Bone marrow (tissue), 2 donors: ENCODE measurements at regions not wholly inside any gene's neighbourhood (a gene's known extent, or its start where the extent isn't known, plus 50 kb on each side); places are given as distances from the start of the nearest gene placed in this dataset.
"Not testable (repeated sequence)": the region's sequence is repeated elsewhere in the genome, so short reads cannot be mapped to it uniquely, and the experiment has no call there.

Source experiments
- DNase-seq, 2 donors: peaks; one replicate each; lab custom pipeline; 2025; lab: John Stamatoyannopoulos, UW

- DNase-seq, result no peak
Measured at GRCh38 chr5:123710031-123710430, 198.1 kb downstream of the CSNK1G3 start.

DNA sequence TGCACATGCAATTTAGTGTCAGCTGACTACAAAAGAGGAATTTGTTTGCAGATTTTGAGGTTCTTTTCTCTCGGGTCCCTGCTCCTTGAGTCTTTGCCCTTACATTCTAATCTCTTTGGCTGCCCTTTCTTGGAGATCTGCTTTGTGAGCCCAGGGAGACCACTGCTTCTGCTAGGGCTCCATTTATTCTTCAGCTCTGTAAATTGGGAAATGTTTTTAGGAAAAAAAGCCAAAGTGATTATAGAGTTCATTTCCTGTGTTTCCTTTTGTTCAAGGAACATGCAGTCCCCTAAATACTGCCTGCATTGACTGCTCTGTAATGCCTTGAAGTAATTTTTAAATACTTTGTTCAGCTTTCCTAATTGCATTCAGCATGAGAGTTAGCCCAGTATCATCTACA lies 197.4 kb downstream of the CSNK1G3 start:
- no peak for DNase-seq

GRCh38 chr5:123708074-123708806 lies 196.3 kb downstream of the CSNK1G3 start:
- DNase-seq, result no peak

DNA sequence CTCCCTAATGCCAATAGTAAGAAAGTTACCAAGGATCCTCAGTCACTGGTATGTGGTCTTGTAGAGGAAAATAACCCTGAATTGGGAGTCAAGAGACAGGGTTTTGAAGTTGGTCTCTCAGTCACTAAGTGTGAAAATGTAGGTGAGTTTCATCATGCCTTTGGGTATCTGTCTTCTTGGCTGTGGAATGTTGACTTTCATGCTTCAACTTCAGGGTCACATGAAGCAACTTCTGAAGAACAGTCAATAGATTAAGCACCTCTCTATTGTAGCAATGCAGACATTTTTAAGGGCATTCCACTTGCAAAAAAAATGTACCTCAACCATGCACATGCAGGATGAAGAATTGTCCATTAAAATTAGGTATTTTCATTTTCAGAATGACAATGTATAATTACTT lies 194.6 kb downstream of the CSNK1G3 start:
- DNase-seq, result no peak

- no peak for DNase-seq
Measured at GRCh38 chr5:123705741-123706140, 193.8 kb downstream of the CSNK1G3 start.

DNA sequence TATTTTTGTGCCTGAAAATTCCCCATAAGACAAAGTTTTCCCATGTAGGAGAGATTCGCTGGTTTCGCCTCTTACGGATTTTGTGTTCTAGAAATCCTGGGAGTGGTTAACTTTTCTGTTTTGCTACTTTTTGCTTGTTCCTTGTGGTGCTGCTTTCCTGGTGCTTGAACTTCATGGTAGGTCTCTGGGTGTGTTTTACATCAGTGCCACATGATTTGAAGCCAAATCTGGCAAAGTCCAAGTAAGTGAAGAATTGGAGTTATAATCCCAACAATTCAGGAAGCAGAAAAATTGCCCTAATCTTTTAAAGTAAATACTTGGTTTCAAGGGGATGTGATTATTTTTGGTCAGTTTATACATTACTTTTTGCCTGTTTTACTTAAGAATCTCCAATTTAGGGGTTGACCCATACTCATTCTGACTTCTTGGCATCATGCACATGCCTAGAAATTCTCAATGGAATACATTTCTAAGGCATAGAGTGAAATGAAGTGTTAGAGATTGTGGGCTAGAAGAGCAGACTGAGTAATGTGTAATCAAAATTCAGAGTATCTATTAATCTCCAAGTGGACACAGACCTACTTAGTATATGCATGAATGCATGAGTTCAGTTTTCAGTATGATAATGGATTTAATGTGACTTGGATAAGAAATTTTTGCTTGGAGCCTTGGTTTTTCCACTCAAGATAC lies 189.7 kb downstream of the CSNK1G3 start:
- DNase-seq, result no peak

- no peak for DNase-seq
Measured at GRCh38 chr5:123700624-123701287, 188.8 kb downstream of the CSNK1G3 start.

GRCh38 chr5:123699571-123699970 lies 187.6 kb downstream of the CSNK1G3 start:
- no peak for DNase-seq

DNA sequence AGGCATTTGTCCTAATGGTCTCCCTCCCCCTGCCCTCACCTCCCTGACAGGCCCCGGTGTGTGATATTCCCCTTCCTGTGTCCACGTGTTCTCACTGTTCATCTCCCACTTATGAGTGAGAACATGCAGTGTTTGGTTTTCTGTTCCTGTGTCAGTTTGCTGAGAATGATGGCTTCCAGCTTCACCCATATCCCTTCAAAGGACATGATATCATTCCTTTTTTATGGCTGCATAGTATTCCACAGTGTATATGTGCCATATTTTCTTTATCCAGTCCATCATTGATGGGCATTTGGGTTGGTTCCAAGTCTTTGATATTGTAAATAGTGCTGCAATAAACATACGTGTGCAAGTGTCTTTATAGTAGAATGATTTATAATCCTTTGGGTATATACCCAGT lies 187.0 kb downstream of the CSNK1G3 start:
- not testable (repeated sequence) for DNase-seq

GRCh38 chr5:123696921-123697341 lies 185.0 kb downstream of the CSNK1G3 start:
- DNase-seq, result no peak

DNA sequence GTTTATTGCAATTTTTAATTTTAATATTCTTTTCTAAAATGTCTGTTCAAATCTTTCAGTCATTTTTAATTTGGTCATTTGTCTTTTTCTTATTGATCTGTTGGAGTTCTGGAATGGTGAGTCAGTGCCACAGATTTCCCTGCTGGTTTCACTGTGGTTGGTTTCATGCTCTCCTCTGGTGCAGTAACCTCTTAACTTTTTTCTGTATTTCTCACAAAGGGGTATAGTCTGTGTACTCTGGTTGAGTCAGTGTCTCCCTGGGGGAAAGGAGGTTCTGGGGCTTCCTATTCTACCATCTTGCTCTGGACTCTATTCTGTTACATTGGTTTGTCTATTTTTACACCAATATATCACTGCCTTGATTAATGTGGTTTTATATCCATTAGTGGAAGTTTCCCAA lies 178.8 kb downstream of the CSNK1G3 start:
- no peak for DNase-seq

- no peak for DNase-seq
Measured at GRCh38 chr5:123681061-123681460, 169.1 kb downstream of the CSNK1G3 start.

- no peak for DNase-seq
Measured at GRCh38 chr5:123673107-123673506, 161.1 kb downstream of the CSNK1G3 start.

GRCh38 chr5:123671711-123672456 lies 159.9 kb downstream of the CSNK1G3 start:
- no peak for DNase-seq

- peak in 1 of 2 donors; percentile 33 for DNase-seq
Measured at GRCh38 chr5:123671042-123671441, 159.1 kb downstream of the CSNK1G3 start.
